Astrocyte (in vitro differentiated cells and primary cell): ENCODE measurements at regions not wholly inside any gene's neighbourhood (a gene's known extent, or its start where the extent isn't known, plus 50 kb on each side); places are given as distances from the start of the nearest gene placed in this dataset.

Experiments used
- DNase-seq: peaks from one replicate; pipeline ENCODE4 v3.0.0-alpha.2; 2010; ENCODE audit warnings: low read depth
- FAIRE-seq: peaks from 2 replicates; lab custom pipeline; 2011; peaks lifted over from hg19 to GRCh38; lab: Jason Lieb, UNC
- H2AFZ ChIP-seq: 2 replicates; pipeline ENCODE4 v1.6.0; 2012; ENCODE audit warnings: low read depth, low read length, inconsistent platforms
- H3K27ac ChIP-seq: 2 replicates; pipeline ENCODE4 v1.5.1; 2011; ENCODE audit warnings: low read depth, low read length, inconsistent platforms
- H3K27me3 ChIP-seq: 2 replicates; pipeline ENCODE4 v1.6.0; 2011; ENCODE audit warnings: low read length, inconsistent platforms; ENCODE audit not compliant: insufficient read depth
- H3K36me3 ChIP-seq: 2 replicates; pipeline ENCODE4 v1.5.1; 2011; ENCODE audit warnings: low read length, inconsistent platforms; ENCODE audit not compliant: insufficient read depth
- H3K4me1 ChIP-seq: 2 replicates; pipeline ENCODE4 v1.5.1; 2011; ENCODE audit warnings: low read length, inconsistent platforms; ENCODE audit not compliant: insufficient read depth
- H3K4me2 ChIP-seq: 2 replicates; pipeline ENCODE4 v1.6.0; 2012; ENCODE audit warnings: low read length, inconsistent platforms
- H3K4me3 ChIP-seq: 2 replicates; pipeline ENCODE4 v1.5.1; 2011; ENCODE audit warnings: low read depth, mild to moderate bottlenecking, low read length, inconsistent platforms; ENCODE audit not compliant: insufficient read depth
- H3K79me2 ChIP-seq: 2 replicates; pipeline ENCODE4 v1.6.0; 2012; ENCODE audit warnings: mild to moderate bottlenecking, low read length, inconsistent platforms; ENCODE audit not compliant: insufficient read depth
- H3K9ac ChIP-seq: 2 replicates; pipeline ENCODE4 v1.6.0; 2012; ENCODE audit warnings: mild to moderate bottlenecking, low read length, inconsistent platforms
- H3K9me3 ChIP-seq: 2 replicates; pipeline ENCODE4 v1.5.1; 2012; ENCODE audit warnings: low read depth, mild to moderate bottlenecking, low read length, inconsistent platforms; ENCODE audit not compliant: insufficient read depth
- H4K20me1 ChIP-seq: 2 replicates; pipeline ENCODE4 v1.6.0; 2012; ENCODE audit warnings: low read length, inconsistent platforms; ENCODE audit not compliant: insufficient read depth
- H3K27ac Mint-ChIP-seq: one replicate; pipeline ENCODE4 v1.8.0; 2021; ENCODE audit warnings: mild to moderate bottlenecking, mixed read lengths; ENCODE audit not compliant: unreplicated experiment
- H3K27me3 Mint-ChIP-seq: one replicate; pipeline ENCODE4 v1.8.0; 2021; ENCODE audit warnings: low read depth, mixed read lengths; ENCODE audit not compliant: unreplicated experiment
- H3K36me3 Mint-ChIP-seq: one replicate; pipeline ENCODE4 v1.8.0; 2021; ENCODE audit warnings: low read depth, mixed read lengths; ENCODE audit not compliant: unreplicated experiment
- H3K4me1 Mint-ChIP-seq: one replicate; pipeline ENCODE4 v1.8.0; 2021; ENCODE audit warnings: low read depth, mixed read lengths; ENCODE audit not compliant: unreplicated experiment
- H3K4me3 Mint-ChIP-seq: one replicate; pipeline ENCODE4 v1.8.0; 2021; ENCODE audit warnings: mild to moderate bottlenecking, moderate library complexity, mixed read lengths; ENCODE audit not compliant: unreplicated experiment
- H3K9me3 Mint-ChIP-seq: one replicate; pipeline ENCODE4 v1.8.0; 2021; ENCODE audit warnings: mild to moderate bottlenecking, mixed read lengths; ENCODE audit not compliant: unreplicated experiment
- EZH2 ChIP-seq: IDR thresholded peaks from 2 replicates; pipeline ENCODE4 v1.6.1; 2012; ENCODE audit warnings: mild to moderate bottlenecking, low read length, inconsistent platforms; ENCODE audit not compliant: insufficient read depth
- TF ChIP-seq, protein P1 (sequence below): IDR thresholded peaks from 2 replicates; pipeline ENCODE4 v1.5.1; 2011; ENCODE audit warnings: low read depth, mild to moderate bottlenecking, inconsistent platforms, low read length, moderate library complexity; ENCODE audit not compliant: insufficient read depth

DNA sequence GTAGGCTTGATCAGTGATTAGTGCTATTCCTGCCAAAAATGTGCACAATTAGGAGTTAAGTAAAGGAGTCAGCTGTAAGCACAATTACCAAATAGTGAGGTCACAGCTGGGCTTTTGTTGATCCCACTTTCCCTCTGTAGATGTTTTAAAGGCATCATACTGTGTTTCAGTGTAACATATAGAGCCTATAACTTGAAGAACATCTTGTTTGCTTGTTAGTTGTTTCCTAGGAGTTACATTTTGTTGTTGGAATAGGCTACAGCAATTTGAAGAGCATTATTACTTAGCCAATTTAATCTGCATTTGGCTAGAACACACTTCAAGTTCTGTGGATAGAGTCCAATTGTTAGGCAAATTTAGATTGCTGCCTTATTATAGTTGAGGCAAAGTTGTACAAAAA is 210.7 kb upstream of the MAD2L1 start:
- Mint-ChIP-seq H3K27me3 (no peaks in the 10 kb centered on the region), H3K4me3 (no peak overlapping the region), H3K27ac (no peak overlapping the region), H3K36me3 (no peaks in the 10 kb centered on the region), H3K9me3 (no peaks in the 10 kb centered on the region), H3K4me1 (no peaks in the 10 kb centered on the region)
- TF ChIP-seq, protein P1, sequence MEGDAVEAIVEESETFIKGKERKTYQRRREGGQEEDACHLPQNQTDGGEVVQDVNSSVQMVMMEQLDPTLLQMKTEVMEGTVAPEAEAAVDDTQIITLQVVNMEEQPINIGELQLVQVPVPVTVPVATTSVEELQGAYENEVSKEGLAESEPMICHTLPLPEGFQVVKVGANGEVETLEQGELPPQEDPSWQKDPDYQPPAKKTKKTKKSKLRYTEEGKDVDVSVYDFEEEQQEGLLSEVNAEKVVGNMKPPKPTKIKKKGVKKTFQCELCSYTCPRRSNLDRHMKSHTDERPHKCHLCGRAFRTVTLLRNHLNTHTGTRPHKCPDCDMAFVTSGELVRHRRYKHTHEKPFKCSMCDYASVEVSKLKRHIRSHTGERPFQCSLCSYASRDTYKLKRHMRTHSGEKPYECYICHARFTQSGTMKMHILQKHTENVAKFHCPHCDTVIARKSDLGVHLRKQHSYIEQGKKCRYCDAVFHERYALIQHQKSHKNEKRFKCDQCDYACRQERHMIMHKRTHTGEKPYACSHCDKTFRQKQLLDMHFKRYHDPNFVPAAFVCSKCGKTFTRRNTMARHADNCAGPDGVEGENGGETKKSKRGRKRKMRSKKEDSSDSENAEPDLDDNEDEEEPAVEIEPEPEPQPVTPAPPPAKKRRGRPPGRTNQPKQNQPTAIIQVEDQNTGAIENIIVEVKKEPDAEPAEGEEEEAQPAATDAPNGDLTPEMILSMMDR: no peak
- no peak for TF ChIP-seq EZH2
- Histone ChIP-seq H4K20me1 (no peaks in the 10 kb centered on the region), H3K9me3 (no peaks in the 10 kb centered on the region), H3K27me3 (no peaks in the 10 kb centered on the region), H3K4me3 (no peak overlapping the region), H3K79me2 (no peaks in the 10 kb centered on the region), H3K4me1 (no peaks in the 10 kb centered on the region), H3K36me3 (no peaks in the 10 kb centered on the region), H2AFZ (no peak overlapping the region), H3K9ac (no peak overlapping the region), H3K4me2 (no peak overlapping the region), H3K27ac (no peak overlapping the region)
- FAIRE-seq (no peak), DNase-seq (no peak)

DNA sequence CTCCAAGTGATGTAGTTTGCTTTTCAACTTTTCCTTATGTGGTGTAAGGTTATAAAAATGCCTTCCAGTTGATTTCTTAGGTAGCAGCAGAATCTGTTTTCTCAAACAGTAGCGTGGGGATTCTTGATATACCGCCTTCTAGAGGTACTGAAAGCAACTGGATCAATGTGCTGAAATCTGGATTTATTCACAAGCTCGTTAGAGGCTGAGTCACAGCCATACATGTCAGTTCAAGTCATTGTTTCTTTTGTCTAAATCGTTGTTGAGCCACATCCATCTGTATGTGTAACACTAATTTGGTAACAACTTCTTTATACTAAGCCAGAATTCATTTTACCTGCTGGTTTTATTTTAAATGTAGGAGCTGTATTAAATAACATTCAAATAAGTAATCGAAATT is 200.0 kb upstream of the MAD2L1 start:
- Histone ChIP-seq H3K36me3 (no peaks in the 10 kb centered on the region), H4K20me1 (no peaks in the 10 kb centered on the region), H2AFZ (no peak overlapping the region), H3K4me1 (no peaks in the 10 kb centered on the region), H3K27ac (no peak overlapping the region), H3K4me2 (no peak overlapping the region), H3K9ac (no peak overlapping the region), H3K4me3 (no peak overlapping the region), H3K79me2 (no peaks in the 10 kb centered on the region), H3K27me3 (no peaks in the 10 kb centered on the region), H3K9me3 (no peaks in the 10 kb centered on the region)
- DNase-seq (no peak), FAIRE-seq (no peak)
- Mint-ChIP-seq H3K27ac (no peak overlapping the region), H3K36me3 (no peaks in the 10 kb centered on the region), H3K9me3 (no peaks in the 10 kb centered on the region), H3K27me3 (no peaks in the 10 kb centered on the region), H3K4me1 (no peaks in the 10 kb centered on the region), H3K4me3 (no peak overlapping the region)
- TF ChIP-seq, protein P1: no peak
- no peak for TF ChIP-seq EZH2

DNA sequence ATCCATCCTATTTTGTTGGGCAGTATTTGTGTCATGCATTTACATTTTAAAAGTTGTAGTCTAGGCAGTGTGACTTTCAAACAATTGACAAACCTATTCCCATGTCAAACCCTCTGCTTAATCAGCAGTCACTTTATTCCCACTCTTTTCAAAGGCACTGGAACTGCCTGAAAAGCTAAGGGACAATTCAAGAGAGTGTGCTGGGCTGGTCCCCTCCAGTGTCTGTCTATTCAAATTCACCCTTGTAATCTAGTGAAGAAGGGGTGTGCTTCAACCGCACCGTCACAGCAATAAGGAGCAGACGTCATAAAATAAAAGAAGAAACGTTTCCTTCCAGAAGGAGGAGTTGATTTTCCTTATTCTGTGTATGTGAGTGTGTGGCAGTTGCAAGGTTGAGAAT is 197.0 kb upstream of the MAD2L1 start:
- H3K27me3 ChIP-seq: no peaks in the 10 kb centered on the region
- no peak for FAIRE-seq
- no peak for DNase-seq
- no peak overlapping the region for H2AFZ ChIP-seq
- no peaks in the 10 kb centered on the region for H3K9me3 ChIP-seq
- Mint-ChIP-seq H3K27ac (no peak overlapping the region), H3K4me3 (no peak overlapping the region), H3K4me1 (no peaks in the 10 kb centered on the region), H3K36me3 (no peaks in the 10 kb centered on the region), H3K9me3 (no peaks in the 10 kb centered on the region), H3K27me3 (no peaks in the 10 kb centered on the region)
- no peaks in the 10 kb centered on the region for H3K79me2 ChIP-seq
- H3K36me3 ChIP-seq: no peaks in the 10 kb centered on the region
- no peak overlapping the region for H3K4me3 ChIP-seq
- no peaks in the 10 kb centered on the region for H4K20me1 ChIP-seq
- no peak overlapping the region for H3K9ac ChIP-seq
- TF ChIP-seq, protein P1: no peak
- TF ChIP-seq EZH2: no peak
- H3K4me2 ChIP-seq: no peak overlapping the region
- H3K27ac ChIP-seq: no peak overlapping the region
- H3K4me1 ChIP-seq: no peaks in the 10 kb centered on the region
